ENCODE measurements at regions not wholly inside any gene's neighbourhood (a gene's known extent, or its start where the extent isn't known, plus 50 kb on each side); places are given as distances from the start of the nearest gene placed in this dataset.

GRCh38 chr6:2434912-2435311 is 189.5 kb upstream of the GMDS start:
- no peak for DNase-seq
- whole genome bisulfite sequencing, 4 donors: 84 to 90% (median 86%) methylated on average over 6 of the region's 6 CpGs
- ATAC-seq: no peak
- intact Hi-C loops (cut with DNase I): no loop called here
- TF ChIP-seq POLR2A (IDR thresholded peaks at IDR 0.05): no peak
- TF ChIP-seq, protein P1, sequence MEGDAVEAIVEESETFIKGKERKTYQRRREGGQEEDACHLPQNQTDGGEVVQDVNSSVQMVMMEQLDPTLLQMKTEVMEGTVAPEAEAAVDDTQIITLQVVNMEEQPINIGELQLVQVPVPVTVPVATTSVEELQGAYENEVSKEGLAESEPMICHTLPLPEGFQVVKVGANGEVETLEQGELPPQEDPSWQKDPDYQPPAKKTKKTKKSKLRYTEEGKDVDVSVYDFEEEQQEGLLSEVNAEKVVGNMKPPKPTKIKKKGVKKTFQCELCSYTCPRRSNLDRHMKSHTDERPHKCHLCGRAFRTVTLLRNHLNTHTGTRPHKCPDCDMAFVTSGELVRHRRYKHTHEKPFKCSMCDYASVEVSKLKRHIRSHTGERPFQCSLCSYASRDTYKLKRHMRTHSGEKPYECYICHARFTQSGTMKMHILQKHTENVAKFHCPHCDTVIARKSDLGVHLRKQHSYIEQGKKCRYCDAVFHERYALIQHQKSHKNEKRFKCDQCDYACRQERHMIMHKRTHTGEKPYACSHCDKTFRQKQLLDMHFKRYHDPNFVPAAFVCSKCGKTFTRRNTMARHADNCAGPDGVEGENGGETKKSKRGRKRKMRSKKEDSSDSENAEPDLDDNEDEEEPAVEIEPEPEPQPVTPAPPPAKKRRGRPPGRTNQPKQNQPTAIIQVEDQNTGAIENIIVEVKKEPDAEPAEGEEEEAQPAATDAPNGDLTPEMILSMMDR (IDR thresholded peaks at IDR 0.05): no peak
- Histone ChIP-seq H3K4me1 (no peaks in the 10 kb centered on the region), H3K9me3 (no peaks in the 10 kb centered on the region), H3K36me3 (no peaks in the 10 kb centered on the region), H3K27me3 (no peaks in the 10 kb centered on the region), H3K27ac (no peak overlapping the region), H3K4me3 (no peak overlapping the region)

- H3K4me3 ChIP-seq: no peak overlapping the region
- no peaks in the 10 kb centered on the region for H3K27me3 ChIP-seq
- WGBS, 4 donors: 96 to 100% (median 98%) methylated on average over 4 to 6 of the region's 6 CpGs
- no peaks in the 10 kb centered on the region for H3K9me3 ChIP-seq
- no peaks in the 10 kb centered on the region for H3K36me3 ChIP-seq
- intact Hi-C loops (cut with DNase I): no loop called here
- ATAC-seq: no peak
- H3K27ac ChIP-seq: no peak overlapping the region
- no peak for DNase-seq
- no peaks in the 10 kb centered on the region for H3K4me1 ChIP-seq
- TF ChIP-seq, protein P1 (IDR thresholded peaks at IDR 0.05): no peak
- no peak for TF ChIP-seq POLR2A (IDR thresholded peaks at IDR 0.05)
Observed at GRCh38 chr6:2434116-2434515, 188.7 kb upstream of the GMDS start.

DNA sequence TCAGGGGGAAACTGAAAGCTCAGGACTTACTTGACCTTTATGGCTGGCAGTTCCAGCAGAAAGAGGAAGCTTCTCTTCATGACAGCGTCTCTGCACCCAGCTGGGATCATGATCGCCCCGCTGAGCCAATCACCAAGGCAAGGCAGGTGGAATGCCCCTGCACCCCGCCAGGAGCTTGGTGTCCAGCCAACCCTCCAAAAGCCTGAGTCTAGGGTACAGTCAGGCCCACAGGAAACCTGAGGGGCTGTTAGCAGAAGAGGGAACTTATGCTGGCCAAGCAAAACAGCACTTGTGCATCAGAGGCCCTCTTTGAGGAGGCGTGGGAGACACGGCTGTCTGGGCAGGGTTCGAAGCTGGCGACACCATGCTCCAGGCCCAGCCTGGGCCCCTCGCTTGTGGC is 188.3 kb upstream of the GMDS start:
- Histone ChIP-seq H3K4me1 (no peaks in the 10 kb centered on the region), H3K9me3 (no peaks in the 10 kb centered on the region), H3K27ac (no peak overlapping the region), H3K27me3 (no peaks in the 10 kb centered on the region), H3K4me3 (no peak overlapping the region), H3K36me3 (no peaks in the 10 kb centered on the region)
- intact Hi-C loops (cut with DNase I): no loop called here
- TF ChIP-seq POLR2A (IDR thresholded peaks at IDR 0.05): no peak
- ATAC-seq: no peak
- WGBS, 4 donors: 83 to 94% (median 90%) methylated on average over 4 to 9 of the region's 9 CpGs
- DNase-seq: no peak

DNA sequence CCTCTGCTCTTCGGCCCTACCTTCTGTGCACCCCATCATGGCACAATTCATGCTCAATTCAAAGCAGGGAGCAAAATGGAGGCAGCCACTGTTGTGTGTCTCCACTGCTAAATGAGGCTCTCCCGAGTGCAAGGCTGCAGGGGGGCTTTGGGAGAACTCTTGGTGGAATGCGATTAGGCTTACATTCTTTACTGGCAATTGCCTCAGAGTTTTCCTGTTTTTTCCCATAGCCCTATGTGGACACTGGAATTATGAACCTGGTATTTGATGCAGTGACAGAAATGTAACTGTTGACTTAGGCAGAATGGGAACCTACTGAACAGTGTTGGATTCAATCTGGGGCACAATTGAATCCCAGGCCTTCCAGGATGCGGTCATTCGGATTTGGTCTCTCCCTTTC is 187.9 kb upstream of the GMDS start:
- ATAC-seq (no peak), DNase-seq (no peak)
- WGBS, 4 donors: 93 to 96% (median 95%) methylated on average over 3 to 5 of the region's 5 CpGs
- intact Hi-C loops (cut with DNase I): no loop called here
- TF ChIP-seq POLR2A (IDR thresholded peaks at IDR 0.05): no peak
- TF ChIP-seq, protein P1 (IDR thresholded peaks at IDR 0.05): no peak
- no peaks in the 10 kb centered on the region for H3K9me3 ChIP-seq
- no peaks in the 10 kb centered on the region for H3K27me3 ChIP-seq
- no peaks in the 10 kb centered on the region for H3K36me3 ChIP-seq
- H3K4me3 ChIP-seq: no peak overlapping the region
- H3K4me1 ChIP-seq: no peaks in the 10 kb centered on the region
- no peak overlapping the region for H3K27ac ChIP-seq

GRCh38 chr6:2432292-2432691 is 186.9 kb upstream of the GMDS start:
- Histone ChIP-seq H3K27ac (no peak overlapping the region), H3K4me1 (no peaks in the 10 kb centered on the region), H3K9me3 (no peaks in the 10 kb centered on the region), H3K27me3 (no peaks in the 10 kb centered on the region), H3K36me3 (no peaks in the 10 kb centered on the region), H3K4me3 (no peak overlapping the region)
- 88 to 92% (median 89%) methylated on average over 5 of the region's 5 CpGs for WGBS, 4 donors
- DNase-seq (no peak), ATAC-seq (no peak)
- TF ChIP-seq, protein P1 (IDR thresholded peaks at IDR 0.05): no peak
- no peak for TF ChIP-seq POLR2A (IDR thresholded peaks at IDR 0.05)
- intact Hi-C loops (cut with DNase I): no loop called here
